SK-N-SH treated with all-trans-retinoic acid at 6 μM for 48 hours (cell line): ENCODE measurements at regions not wholly inside any gene's neighbourhood (a gene's known extent, or its start where the extent isn't known, plus 50 kb on each side); places are given as distances from the start of the nearest gene placed in this dataset.

Experiments used
- ATAC-seq: fragments of 200-7000 bp; cut with Tn5 transposase; 3 replicates; pipeline ENCODE4 v1.9.1; 2020; ENCODE audit warnings: mild to moderate bottlenecking, moderate library complexity
- ARNTL ChIP-seq: fragments of 450-650 bp; formaldehyde crosslinking; IDR thresholded peaks from 2 replicates; pipeline ENCODE4 v1.5.0; 2020; ENCODE audit warnings: low read depth, mild to moderate bottlenecking, moderate library complexity, borderline replicate concordance
- CSDC2 ChIP-seq: fragments of 250-450 bp; sonication (Bioruptor Pico); IDR thresholded peaks from 2 replicates; pipeline ENCODE4 v1.5.0; 2020; ENCODE audit warnings: mild to moderate bottlenecking, moderate library complexity
- ESRRG ChIP-seq: fragments of 250-450 bp; sonication (Bioruptor Pico); IDR thresholded peaks from 2 replicates; pipeline ENCODE4 v1.6.1; 2021; ENCODE audit warnings: mild to moderate bottlenecking
- GLIS3 ChIP-seq: fragments of 250-450 bp; sonication (Bioruptor Pico); IDR thresholded peaks from 2 replicates; pipeline ENCODE4 v1.5.0; 2020; ENCODE audit warnings: mild to moderate bottlenecking, moderate library complexity
- ISL1 ChIP-seq: fragments of 250-450 bp; sonication (Bioruptor Pico); IDR thresholded peaks from 2 replicates; pipeline ENCODE4 v2.1.2; 2022; ENCODE audit warnings: mild to moderate bottlenecking, moderate library complexity
- OSR1 ChIP-seq: fragments of 250-450 bp; sonication (Bioruptor Pico); IDR thresholded peaks from 2 replicates; pipeline ENCODE4 v1.8.0; 2022; ENCODE audit warnings: moderate library complexity, mild to moderate bottlenecking, inconsistent platforms
- PPARA ChIP-seq: fragments of 250-450 bp; sonication (Bioruptor Pico); IDR thresholded peaks from 2 replicates; pipeline ENCODE4 v1.5.0; 2020; ENCODE audit warnings: mild to moderate bottlenecking, borderline replicate concordance
- RARB ChIP-seq: fragments of 250-450 bp; sonication (Bioruptor Pico); IDR thresholded peaks from 2 replicates; pipeline ENCODE4 v1.8.0; 2021; ENCODE audit warnings: mild to moderate bottlenecking, moderate library complexity
- SNAI2 ChIP-seq: fragments of 250-450 bp; sonication (Bioruptor Pico); IDR thresholded peaks from 2 replicates; pipeline ENCODE4 v1.5.0; 2020; ENCODE audit warnings: mild to moderate bottlenecking, moderate library complexity
- ZFP3 ChIP-seq: fragments of 250-450 bp; sonication (Bioruptor Pico); IDR thresholded peaks from 2 replicates; pipeline ENCODE4 v1.5.0; 2020; ENCODE audit warnings: mild to moderate bottlenecking, moderate library complexity
- ZFP30 ChIP-seq: fragments of 450-650 bp; formaldehyde crosslinking; IDR thresholded peaks from 2 replicates; pipeline ENCODE4 v1.5.0; 2022; ENCODE audit warnings: mild to moderate bottlenecking, moderate library complexity
- ZNF565 ChIP-seq: fragments of 450-650 bp; formaldehyde crosslinking; conservative IDR thresholded peaks from 2 replicates; pipeline ENCODE4 v1.5.0; 2020; ENCODE audit warnings: low read depth, mild to moderate bottlenecking, moderate library complexity
- ZNF8 ChIP-seq: fragments of 450-650 bp; formaldehyde crosslinking; IDR thresholded peaks from 2 replicates; pipeline ENCODE4 v1.5.0; 2020; ENCODE audit warnings: mild to moderate bottlenecking, moderate library complexity
- TF ChIP-seq, protein P1 (sequence below): fragments of 250-450 bp; sonication (Bioruptor Pico); IDR thresholded peaks from 2 replicates; pipeline ENCODE4 v1.5.1; 2021; ENCODE audit warnings: mild to moderate bottlenecking, moderate library complexity
- TF ChIP-seq, protein P2 (sequence below): fragments of 250-450 bp; sonication (Bioruptor Pico); IDR thresholded peaks from 2 replicates; pipeline ENCODE4 v1.8.0; 2021; ENCODE audit warnings: low read depth, mild to moderate bottlenecking, moderate library complexity, borderline replicate concordance
- TF ChIP-seq, protein P3 (sequence below): fragments of 250-450 bp; sonication (Bioruptor Pico); IDR thresholded peaks from 2 replicates; pipeline ENCODE4 v1.8.0; 2020; ENCODE audit warnings: mild to moderate bottlenecking, moderate library complexity, borderline replicate concordance
- TF ChIP-seq, protein P4 (sequence below): fragments of 250-450 bp; sonication (Bioruptor Pico); IDR thresholded peaks from 2 replicates; pipeline ENCODE4 v1.5.1; 2020; ENCODE audit warnings: low read depth, mild to moderate bottlenecking, moderate library complexity
- TF ChIP-seq, protein P5 (sequence below): fragments of 250-450 bp; sonication (Bioruptor Pico); IDR thresholded peaks from 2 replicates; pipeline ENCODE4 v1.5.0; 2020; ENCODE audit warnings: mild to moderate bottlenecking, moderate library complexity

DNA sequence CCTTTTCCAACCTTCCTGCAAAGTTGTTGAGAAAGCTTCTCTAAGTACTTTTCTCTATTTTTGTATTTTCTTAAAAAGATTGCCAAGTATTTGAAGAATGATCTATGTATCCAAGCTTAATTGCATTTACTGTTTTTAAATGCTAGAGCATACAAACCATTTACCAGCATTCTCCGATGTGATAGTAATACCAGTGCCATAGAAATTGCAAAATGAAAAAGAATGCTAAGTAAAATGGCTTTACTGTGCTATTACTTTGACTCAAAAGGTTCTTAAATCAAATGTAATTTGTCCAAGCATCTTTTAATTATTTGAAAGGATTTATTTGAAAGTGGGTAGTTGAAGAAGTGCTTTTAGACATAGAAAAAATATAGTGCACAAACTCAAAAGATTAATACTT is 1183.2 kb downstream of the RAPGEF2 start:
- TF ChIP-seq, protein P1, sequence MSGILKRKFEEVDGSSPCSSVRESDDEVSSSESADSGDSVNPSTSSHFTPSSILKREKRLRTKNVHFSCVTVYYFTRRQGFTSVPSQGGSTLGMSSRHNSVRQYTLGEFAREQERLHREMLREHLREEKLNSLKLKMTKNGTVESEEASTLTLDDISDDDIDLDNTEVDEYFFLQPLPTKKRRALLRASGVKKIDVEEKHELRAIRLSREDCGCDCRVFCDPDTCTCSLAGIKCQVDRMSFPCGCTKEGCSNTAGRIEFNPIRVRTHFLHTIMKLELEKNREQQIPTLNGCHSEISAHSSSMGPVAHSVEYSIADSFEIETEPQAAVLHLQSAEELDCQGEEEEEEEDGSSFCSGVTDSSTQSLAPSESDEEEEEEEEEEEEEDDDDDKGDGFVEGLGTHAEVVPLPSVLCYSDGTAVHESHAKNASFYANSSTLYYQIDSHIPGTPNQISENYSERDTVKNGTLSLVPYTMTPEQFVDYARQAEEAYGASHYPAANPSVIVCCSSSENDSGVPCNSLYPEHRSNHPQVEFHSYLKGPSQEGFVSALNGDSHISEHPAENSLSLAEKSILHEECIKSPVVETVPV (CRISPR knock-in tag): no peak
- TF ChIP-seq ZFP3 (CRISPR knock-in tag): peak; percentile 60; the same call in 1 of the 2 replicates
- TF ChIP-seq, protein P2, sequence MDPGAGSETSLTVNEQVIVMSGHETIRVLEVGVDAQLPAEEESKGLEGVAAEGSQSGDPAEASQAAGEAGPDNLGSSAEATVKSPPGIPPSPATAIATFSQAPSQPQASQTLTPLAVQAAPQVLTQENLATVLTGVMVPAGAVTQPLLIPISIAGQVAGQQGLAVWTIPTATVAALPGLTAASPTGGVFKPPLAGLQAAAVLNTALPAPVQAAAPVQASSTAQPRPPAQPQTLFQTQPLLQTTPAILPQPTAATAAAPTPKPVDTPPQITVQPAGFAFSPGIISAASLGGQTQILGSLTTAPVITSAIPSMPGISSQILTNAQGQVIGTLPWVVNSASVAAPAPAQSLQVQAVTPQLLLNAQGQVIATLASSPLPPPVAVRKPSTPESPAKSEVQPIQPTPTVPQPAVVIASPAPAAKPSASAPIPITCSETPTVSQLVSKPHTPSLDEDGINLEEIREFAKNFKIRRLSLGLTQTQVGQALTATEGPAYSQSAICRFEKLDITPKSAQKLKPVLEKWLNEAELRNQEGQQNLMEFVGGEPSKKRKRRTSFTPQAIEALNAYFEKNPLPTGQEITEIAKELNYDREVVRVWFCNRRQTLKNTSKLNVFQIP: peak; percentile 75; the same call in 1 of the 2 replicates
- TF ChIP-seq ZNF8: no peak; the same call in 1 of the 2 replicates
- TF ChIP-seq SNAI2 (CRISPR knock-in tag): peak; percentile 62; the same call in 1 of the 2 replicates
- TF ChIP-seq ISL1 (CRISPR knock-in tag): peak; percentile 100
- TF ChIP-seq, protein P3, sequence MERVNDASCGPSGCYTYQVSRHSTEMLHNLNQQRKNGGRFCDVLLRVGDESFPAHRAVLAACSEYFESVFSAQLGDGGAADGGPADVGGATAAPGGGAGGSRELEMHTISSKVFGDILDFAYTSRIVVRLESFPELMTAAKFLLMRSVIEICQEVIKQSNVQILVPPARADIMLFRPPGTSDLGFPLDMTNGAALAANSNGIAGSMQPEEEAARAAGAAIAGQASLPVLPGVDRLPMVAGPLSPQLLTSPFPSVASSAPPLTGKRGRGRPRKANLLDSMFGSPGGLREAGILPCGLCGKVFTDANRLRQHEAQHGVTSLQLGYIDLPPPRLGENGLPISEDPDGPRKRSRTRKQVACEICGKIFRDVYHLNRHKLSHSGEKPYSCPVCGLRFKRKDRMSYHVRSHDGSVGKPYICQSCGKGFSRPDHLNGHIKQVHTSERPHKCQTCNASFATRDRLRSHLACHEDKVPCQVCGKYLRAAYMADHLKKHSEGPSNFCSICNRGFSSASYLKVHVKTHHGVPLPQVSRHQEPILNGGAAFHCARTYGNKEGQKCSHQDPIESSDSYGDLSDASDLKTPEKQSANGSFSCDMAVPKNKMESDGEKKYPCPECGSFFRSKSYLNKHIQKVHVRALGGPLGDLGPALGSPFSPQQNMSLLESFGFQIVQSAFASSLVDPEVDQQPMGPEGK: peak; percentile 37; the same call in 1 of the 2 replicates
- peak; percentile 93 for TF ChIP-seq ESRRG
- TF ChIP-seq, protein P4, sequence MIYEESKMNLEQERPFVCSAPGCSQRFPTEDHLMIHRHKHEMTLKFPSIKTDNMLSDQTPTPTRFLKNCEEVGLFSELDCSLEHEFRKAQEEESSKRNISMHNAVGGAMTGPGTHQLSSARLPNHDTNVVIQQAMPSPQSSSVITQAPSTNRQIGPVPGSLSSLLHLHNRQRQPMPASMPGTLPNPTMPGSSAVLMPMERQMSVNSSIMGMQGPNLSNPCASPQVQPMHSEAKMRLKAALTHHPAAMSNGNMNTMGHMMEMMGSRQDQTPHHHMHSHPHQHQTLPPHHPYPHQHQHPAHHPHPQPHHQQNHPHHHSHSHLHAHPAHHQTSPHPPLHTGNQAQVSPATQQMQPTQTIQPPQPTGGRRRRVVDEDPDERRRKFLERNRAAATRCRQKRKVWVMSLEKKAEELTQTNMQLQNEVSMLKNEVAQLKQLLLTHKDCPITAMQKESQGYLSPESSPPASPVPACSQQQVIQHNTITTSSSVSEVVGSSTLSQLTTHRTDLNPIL (CRISPR knock-in tag): peak; percentile 89
- TF ChIP-seq ZNF565: no peak
- TF ChIP-seq CSDC2 (CRISPR knock-in tag): no peak
- TF ChIP-seq, all 23 proteins: peak for 7
- ATAC-seq: no peak

DNA sequence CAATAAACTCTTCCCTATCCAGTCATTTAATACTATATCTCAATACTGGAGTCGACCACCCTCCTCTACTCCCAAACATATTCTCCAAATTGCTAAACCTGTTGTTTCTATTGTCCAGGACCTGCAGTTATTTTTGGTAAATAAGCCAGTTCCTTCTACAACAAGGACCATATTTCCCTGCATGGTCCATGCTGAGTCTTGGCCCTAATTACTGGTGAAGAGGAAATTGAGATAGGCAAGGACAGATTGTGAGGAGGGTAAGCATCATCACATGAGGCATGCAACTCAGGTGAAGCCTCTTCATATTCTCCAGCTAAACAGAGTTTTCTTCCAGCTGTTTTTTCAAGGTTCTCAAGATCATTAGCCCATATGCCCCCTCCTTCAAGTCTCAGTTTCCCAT is 1193.6 kb downstream of the RAPGEF2 start:
- ATAC-seq: no peak
- TF ChIP-seq CSDC2 (CRISPR knock-in tag) (no peak), ZFP30 (CRISPR knock-in tag) (no peak), SNAI2 (CRISPR knock-in tag) (no peak), ZFP3 (CRISPR knock-in tag) (no peak), PPARA (no peak), RARB (CRISPR knock-in tag) (no peak), ARNTL (CRISPR knock-in tag) (no peak), OSR1 (no peak), ISL1 (CRISPR knock-in tag) (no peak), GLIS3 (no peak)
- TF ChIP-seq, protein P5, sequence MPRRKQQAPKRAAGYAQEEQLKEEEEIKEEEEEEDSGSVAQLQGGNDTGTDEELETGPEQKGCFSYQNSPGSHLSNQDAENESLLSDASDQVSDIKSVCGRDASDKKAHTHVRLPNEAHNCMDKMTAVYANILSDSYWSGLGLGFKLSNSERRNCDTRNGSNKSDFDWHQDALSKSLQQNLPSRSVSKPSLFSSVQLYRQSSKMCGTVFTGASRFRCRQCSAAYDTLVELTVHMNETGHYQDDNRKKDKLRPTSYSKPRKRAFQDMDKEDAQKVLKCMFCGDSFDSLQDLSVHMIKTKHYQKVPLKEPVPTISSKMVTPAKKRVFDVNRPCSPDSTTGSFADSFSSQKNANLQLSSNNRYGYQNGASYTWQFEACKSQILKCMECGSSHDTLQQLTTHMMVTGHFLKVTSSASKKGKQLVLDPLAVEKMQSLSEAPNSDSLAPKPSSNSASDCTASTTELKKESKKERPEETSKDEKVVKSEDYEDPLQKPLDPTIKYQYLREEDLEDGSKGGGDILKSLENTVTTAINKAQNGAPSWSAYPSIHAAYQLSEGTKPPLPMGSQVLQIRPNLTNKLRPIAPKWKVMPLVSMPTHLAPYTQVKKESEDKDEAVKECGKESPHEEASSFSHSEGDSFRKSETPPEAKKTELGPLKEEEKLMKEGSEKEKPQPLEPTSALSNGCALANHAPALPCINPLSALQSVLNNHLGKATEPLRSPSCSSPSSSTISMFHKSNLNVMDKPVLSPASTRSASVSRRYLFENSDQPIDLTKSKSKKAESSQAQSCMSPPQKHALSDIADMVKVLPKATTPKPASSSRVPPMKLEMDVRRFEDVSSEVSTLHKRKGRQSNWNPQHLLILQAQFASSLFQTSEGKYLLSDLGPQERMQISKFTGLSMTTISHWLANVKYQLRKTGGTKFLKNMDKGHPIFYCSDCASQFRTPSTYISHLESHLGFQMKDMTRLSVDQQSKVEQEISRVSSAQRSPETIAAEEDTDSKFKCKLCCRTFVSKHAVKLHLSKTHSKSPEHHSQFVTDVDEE (CRISPR knock-in tag): no peak
- TF ChIP-seq, protein P3: no peak
- TF ChIP-seq, protein P1 (CRISPR knock-in tag): no peak
- TF ChIP-seq, all 23 proteins: peak for 0
